Lung (tissue), 11 donors: ENCODE measurements at regions not wholly inside any gene's neighbourhood (a gene's known extent, or its start where the extent isn't known, plus 50 kb on each side); places are given as distances from the start of the nearest gene placed in this dataset.

Experiments
- ATAC-seq: fragments of 200-7000 bp; cut with Tn5 transposase; one replicate; pipeline ENCODE4 v1.9.1; 2020; ENCODE audit warnings: moderate number of reproducible peaks; ENCODE audit not compliant: insufficient read depth, low FRiP score
- DNase-seq, 3 donors: peaks; one replicate each; pipeline ENCODE4 v3.0.0-alpha.2; 2013 to 2017
- H3K27ac ChIP-seq, 2 donors: one replicate each; pipeline ENCODE4 v1.5.1; 2013; ENCODE audit warnings: mild to moderate bottlenecking in 2 of 2, moderate library complexity in 2 of 2, control low read depth in 1 of 2, inconsistent platforms in 1 of 2, low read depth in 1 of 2, low read length in 1 of 2
- H3K27me3 ChIP-seq, 3 donors: one replicate each; pipeline ENCODE4 v1.5.1; 2013; ENCODE audit warnings: low read length in 2 of 3; ENCODE audit not compliant: control insufficient read depth in 3 of 3, insufficient read depth in 3 of 3
- H3K36me3 ChIP-seq, 4 donors: one replicate each; pipeline ENCODE4 v1.5.1; 2013; ENCODE audit warnings: low read length in 4 of 4, mild to moderate bottlenecking in 1 of 4, moderate library complexity in 1 of 4; ENCODE audit not compliant: control insufficient read depth in 4 of 4, insufficient read depth in 4 of 4
- H3K4me1 ChIP-seq, 5 donors: one replicate each; pipeline ENCODE4 v1.5.1; 2013; ENCODE audit warnings: low read length in 5 of 5, mild to moderate bottlenecking in 2 of 5, moderate library complexity in 1 of 5; ENCODE audit not compliant: control insufficient read depth in 5 of 5, insufficient read depth in 5 of 5
- H3K4me3 ChIP-seq: one replicate; pipeline ENCODE4 v1.5.1; 2013; ENCODE audit warnings: mild to moderate bottlenecking, control low read depth, moderate library complexity
- H3K9ac ChIP-seq, 2 donors: one replicate each; pipeline ENCODE4 v1.5.1; 2013; ENCODE audit warnings: low read length in 2 of 2, control low read depth in 1 of 2; ENCODE audit not compliant: insufficient read depth in 1 of 2
- H3K9me3 ChIP-seq, 4 donors: one replicate each; pipeline ENCODE4 v1.5.1; 2013; ENCODE audit warnings: low read length in 3 of 4, mild to moderate bottlenecking in 1 of 4, moderate library complexity in 1 of 4; ENCODE audit not compliant: control insufficient read depth in 4 of 4, insufficient read depth in 3 of 4
- WGBS, 2 donors: extraction: QIAGEN DNeasy Blood & Tissue Kit; methylation state at CpG; one replicate each; pipeline ENCODE4 v1.1.7; 2013; 5-methylcytosine and 5-hydroxymethylcytosine counted together
- TF ChIP-seq, protein P1 (sequence below): IDR thresholded peaks from 2 replicates; pipeline ENCODE4 v1.5.1; 2012; ENCODE audit warnings: mild to moderate bottlenecking; ENCODE audit errors: control extremely low read depth, extremely low read depth
- donor health status: control.
- donor health status: control.
- donor health status: Bipolar disorder and iron deficiency.
- donor health status: healthy.
- donor health status: DM: yes; HTN: yes; CAD: no.

DNA sequence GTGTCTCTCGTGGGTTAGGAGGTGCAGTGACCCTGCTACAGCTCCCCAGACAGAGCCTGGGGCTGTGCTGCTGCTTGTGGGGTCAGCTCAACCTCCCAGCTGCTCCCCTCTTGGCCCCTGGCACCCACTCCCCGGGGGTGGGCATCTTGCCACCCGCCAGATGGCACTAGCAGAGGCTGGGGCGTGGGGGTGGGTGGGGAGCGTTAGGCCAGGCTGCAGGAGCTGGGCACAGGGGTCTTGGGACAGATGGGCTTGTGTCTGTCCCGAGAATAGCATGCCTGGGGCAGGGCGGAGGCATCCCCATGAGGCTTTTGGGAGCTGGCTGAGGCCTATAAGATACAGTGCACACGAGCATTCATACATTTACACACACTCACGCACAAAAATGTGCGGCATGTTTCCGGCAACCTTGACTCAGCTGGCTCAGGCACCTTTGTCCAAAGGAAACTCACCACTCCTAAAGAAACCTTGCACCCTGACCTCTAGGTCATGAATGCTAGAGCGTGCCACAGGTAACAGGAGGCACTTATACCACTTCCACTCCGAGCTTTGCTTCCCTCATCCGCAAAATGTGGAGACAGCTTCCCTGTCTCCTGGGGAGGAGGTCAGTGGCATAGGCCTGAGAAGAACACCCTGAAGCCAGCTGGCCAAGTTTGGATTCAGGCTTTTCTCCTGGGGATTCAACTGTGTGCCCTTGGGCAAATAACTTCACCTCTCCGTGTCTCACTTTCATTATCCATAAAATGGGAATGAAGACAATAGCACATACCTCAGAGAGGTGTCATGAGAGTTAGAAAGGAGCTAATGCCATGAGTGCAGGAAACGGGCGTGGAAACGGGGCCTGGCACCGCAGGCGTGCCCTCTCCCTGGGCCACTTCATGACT is 78.9 kb upstream of the LHX1 start:
- WGBS, 2 donors: 82 to 89% methylated on average over 20 of the region's 20 CpGs
- DNase-seq (no peak), ATAC-seq (no peak)
- H3K36me3 ChIP-seq: no peaks in the 10 kb centered on the region
- no peaks in the 10 kb centered on the region for H3K27me3 ChIP-seq
- TF ChIP-seq, protein P1, sequence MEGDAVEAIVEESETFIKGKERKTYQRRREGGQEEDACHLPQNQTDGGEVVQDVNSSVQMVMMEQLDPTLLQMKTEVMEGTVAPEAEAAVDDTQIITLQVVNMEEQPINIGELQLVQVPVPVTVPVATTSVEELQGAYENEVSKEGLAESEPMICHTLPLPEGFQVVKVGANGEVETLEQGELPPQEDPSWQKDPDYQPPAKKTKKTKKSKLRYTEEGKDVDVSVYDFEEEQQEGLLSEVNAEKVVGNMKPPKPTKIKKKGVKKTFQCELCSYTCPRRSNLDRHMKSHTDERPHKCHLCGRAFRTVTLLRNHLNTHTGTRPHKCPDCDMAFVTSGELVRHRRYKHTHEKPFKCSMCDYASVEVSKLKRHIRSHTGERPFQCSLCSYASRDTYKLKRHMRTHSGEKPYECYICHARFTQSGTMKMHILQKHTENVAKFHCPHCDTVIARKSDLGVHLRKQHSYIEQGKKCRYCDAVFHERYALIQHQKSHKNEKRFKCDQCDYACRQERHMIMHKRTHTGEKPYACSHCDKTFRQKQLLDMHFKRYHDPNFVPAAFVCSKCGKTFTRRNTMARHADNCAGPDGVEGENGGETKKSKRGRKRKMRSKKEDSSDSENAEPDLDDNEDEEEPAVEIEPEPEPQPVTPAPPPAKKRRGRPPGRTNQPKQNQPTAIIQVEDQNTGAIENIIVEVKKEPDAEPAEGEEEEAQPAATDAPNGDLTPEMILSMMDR: no peak
- no peak overlapping the region for H3K27ac ChIP-seq
- H3K4me1 ChIP-seq: no peaks in the 10 kb centered on the region
- H3K9ac ChIP-seq: no peak overlapping the region
- peaks cover 0 to 7% (median 0%) of the 10 kb centered on the region in 4 donors for H3K9me3 ChIP-seq
- H3K4me3 ChIP-seq: no peak overlapping the region

DNA sequence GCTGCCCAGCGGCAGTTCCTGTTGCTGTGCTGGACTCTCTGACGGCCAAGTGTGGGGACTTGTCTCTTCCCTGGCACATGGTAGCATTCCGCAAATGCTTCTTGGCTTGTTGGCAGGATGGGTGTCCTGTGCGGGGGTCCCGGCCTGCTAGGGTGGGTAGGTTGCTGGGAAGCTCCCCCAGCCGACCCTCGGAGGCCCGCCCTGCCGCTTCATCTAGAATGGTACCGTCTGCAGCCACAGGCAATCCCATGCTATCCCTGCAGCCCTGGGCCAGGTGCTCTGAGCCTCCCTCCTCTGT is 78.3 kb upstream of the LHX1 start:
- no peak overlapping the region for H3K4me3 ChIP-seq
- ATAC-seq: no peak

DNA sequence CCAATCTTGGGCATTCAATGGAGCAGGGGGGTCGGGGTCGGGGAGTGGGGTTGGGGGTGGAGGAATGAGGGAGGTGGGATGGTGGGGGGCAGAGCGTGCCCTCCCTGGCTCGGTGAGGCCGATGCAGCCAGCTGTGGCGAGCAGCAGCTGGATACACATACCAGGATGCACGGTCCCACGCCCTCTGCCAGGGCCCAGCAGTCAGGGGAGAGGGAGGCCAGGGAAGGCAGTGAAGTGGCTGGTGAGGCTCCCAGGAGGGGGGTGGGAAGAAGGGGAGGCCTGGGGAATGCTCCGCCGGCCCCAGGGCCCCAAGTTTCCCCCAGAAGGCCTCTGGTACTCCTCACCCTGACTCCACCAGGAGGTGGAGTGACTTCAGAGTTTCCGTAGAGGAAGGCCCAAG is 77.6 kb upstream of the LHX1 start:
- Histone ChIP-seq H3K27ac (no peak overlapping the region), H3K27me3 (no peaks in the 10 kb centered on the region), H3K4me3 (no peak overlapping the region), H3K9ac (no peak overlapping the region), H3K4me1 (no peaks in the 10 kb centered on the region), H3K9me3 (peaks cover 0 to 7% (median 0%) of the 10 kb centered on the region in 4 donors), H3K36me3 (no peaks in the 10 kb centered on the region)
- ATAC-seq: no peak
- TF ChIP-seq, protein P1: no peak
- whole genome bisulfite sequencing, 2 donors: 66 to 79% methylated on average over 10 to 11 of the region's 11 CpGs
- no peak for DNase-seq

More for the DNA sequence above, 78.3 kb upstream of the LHX1 start:
- Histone ChIP-seq H3K9ac (no peak overlapping the region), H3K4me1 (no peaks in the 10 kb centered on the region), H3K9me3 (peaks cover 0 to 7% (median 0%) of the 10 kb centered on the region in 4 donors), H3K27ac (no peak overlapping the region), H3K36me3 (no peaks in the 10 kb centered on the region), H3K27me3 (no peaks in the 10 kb centered on the region)
- DNase-seq: no peak
- TF ChIP-seq, protein P1: no peak
- WGBS, 2 donors: 81 to 82% methylated on average over 10 of the region's 10 CpGs
